PFSK-1 (cell line): ENCODE measurements at regions not wholly inside any gene's neighbourhood (a gene's known extent, or its start where the extent isn't known, plus 50 kb on each side); places are given as distances from the start of the nearest gene placed in this dataset.

ENCODE experiments used
- FOXP2 ChIP-seq: optimal IDR thresholded peaks from 2 replicates; pipeline ENCODE3; 2011; ENCODE audit warnings: borderline replicate concordance, control low read depth, inconsistent platforms; ENCODE audit not compliant: insufficient read depth; ENCODE audit errors: extremely low read length, extremely low read depth
- POLR2AphosphoS5 ChIP-seq: IDR thresholded peaks from 2 replicates; pipeline ENCODE4 v1.6.1; 2012; ENCODE audit warnings: low read depth, mild to moderate bottlenecking, control low read depth, low read length, moderate library complexity
- SIN3A ChIP-seq: IDR thresholded peaks from 2 replicates; pipeline ENCODE4 v1.6.1; 2012; ENCODE audit warnings: mild to moderate bottlenecking, low read length, moderate library complexity, borderline replicate concordance; ENCODE audit not compliant: insufficient read depth
- TAF1 ChIP-seq: IDR thresholded peaks from 2 replicates; pipeline ENCODE4 v1.6.1; 2012; ENCODE audit warnings: low read length, control low read depth, borderline replicate concordance; ENCODE audit not compliant: insufficient read depth
- TF ChIP-seq, protein P1 (sequence below), 2 experiments: IDR thresholded peaks; 2 replicates each; pipeline versions ENCODE4 v1.6.1 to v1.8.0; 2011 to 2012; ENCODE audit warnings: low read depth in 2 of 2, low read length in 2 of 2, control low read depth in 1 of 2, inconsistent platforms in 1 of 2, mild to moderate bottlenecking in 1 of 2, moderate library complexity in 1 of 2; ENCODE audit not compliant: insufficient read depth in 1 of 2

DNA sequence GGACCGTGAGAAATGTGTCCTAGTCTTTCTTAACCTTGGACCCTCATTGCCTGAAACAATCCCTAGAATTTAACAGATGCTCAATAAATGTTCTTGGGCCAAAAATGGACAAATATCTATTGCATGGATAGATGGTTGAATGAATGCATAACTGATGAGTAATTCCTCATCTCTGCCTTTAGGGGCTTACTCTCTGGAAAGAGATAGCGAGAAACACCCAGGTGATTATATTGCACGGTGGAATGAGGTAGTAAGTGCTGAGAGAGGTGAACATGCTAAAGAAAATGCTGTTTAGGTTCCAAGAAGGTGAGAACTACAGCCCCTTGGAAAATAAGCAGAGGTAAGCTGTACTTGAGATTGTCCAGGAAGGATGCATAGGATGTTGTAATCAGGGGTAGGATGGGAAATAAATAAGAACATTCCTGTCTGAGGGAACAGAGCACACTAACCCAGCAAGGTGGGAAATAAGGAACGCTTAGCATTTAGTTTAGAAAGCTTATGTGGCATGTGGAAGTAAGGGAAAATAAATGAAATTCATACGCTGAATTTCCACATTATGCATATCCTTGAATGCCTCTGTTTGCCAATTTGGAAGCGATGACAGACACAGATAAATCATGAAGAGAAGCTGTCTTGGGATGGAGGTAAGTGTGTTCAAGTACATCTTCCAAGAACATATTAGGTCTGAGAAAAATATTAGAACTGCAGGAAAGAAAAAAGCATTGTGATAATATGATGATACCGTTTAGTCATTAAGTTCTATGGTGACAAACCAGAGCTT, 426.6 kb downstream of the ARHGEF28 start:
- TF ChIP-seq TAF1 = no peak
- TF ChIP-seq SIN3A = no peak
- TF ChIP-seq POLR2AphosphoS5 = no peak
- no peak for TF ChIP-seq FOXP2
- TF ChIP-seq, protein P1, sequence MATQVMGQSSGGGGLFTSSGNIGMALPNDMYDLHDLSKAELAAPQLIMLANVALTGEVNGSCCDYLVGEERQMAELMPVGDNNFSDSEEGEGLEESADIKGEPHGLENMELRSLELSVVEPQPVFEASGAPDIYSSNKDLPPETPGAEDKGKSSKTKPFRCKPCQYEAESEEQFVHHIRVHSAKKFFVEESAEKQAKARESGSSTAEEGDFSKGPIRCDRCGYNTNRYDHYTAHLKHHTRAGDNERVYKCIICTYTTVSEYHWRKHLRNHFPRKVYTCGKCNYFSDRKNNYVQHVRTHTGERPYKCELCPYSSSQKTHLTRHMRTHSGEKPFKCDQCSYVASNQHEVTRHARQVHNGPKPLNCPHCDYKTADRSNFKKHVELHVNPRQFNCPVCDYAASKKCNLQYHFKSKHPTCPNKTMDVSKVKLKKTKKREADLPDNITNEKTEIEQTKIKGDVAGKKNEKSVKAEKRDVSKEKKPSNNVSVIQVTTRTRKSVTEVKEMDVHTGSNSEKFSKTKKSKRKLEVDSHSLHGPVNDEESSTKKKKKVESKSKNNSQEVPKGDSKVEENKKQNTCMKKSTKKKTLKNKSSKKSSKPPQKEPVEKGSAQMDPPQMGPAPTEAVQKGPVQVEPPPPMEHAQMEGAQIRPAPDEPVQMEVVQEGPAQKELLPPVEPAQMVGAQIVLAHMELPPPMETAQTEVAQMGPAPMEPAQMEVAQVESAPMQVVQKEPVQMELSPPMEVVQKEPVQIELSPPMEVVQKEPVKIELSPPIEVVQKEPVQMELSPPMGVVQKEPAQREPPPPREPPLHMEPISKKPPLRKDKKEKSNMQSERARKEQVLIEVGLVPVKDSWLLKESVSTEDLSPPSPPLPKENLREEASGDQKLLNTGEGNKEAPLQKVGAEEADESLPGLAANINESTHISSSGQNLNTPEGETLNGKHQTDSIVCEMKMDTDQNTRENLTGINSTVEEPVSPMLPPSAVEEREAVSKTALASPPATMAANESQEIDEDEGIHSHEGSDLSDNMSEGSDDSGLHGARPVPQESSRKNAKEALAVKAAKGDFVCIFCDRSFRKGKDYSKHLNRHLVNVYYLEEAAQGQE (IDR thresholded peaks at IDR 0.05; ENCODE audit: insufficient read depth in 1 of 2, low read depth in 2 of 2, low read length in 2 of 2) = no peak

DNA sequence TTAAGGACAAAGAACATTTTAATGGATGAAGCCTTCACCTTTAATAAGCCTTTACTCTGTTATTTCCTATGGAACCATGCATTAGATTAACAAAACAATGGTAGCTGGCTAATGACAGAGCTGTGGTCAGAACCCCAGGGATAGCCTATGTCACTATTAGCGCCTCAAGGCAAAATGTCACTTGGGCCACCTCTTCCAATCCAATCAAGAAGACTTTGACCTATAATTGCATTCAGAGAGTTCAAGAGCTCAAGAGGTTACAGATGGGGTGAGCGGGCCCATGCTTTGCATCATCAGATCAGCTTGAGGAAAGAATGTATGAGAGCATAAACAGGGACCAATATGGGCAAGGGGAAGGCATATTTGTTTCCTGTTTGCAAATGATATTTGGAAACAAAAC, 425.1 kb downstream of the ARHGEF28 start:
- TF ChIP-seq SIN3A (no peak), POLR2AphosphoS5 (no peak)
- TF ChIP-seq, protein P1 (IDR thresholded peaks at IDR 0.05; ENCODE audit: insufficient read depth in 1 of 2, low read depth in 2 of 2, low read length in 2 of 2) = no peak

DNA sequence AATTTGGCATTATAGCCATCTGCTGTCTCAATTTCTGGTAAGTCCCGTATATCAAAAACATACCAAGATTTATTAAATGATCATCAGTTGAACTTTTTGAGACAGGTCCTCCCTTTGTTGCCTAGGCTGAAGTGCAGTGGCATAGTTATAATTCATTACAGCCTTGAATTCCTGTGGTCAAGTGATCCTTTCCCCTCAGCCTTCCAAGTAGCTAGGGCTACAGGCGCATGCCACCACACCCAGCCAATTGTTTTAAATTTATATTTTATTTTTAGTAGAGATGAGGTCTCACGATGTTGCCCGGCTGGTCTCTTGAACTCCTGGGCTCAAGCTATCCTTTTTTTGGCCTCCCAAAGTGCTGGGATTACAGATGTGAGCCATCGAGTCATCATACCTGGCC, 418.9 kb downstream of the ARHGEF28 start:
- no peak for TF ChIP-seq SIN3A
- no peak for TF ChIP-seq FOXP2
- TF ChIP-seq, protein P1 (IDR thresholded peaks at IDR 0.05; ENCODE audit: insufficient read depth in 1 of 2, low read depth in 2 of 2, low read length in 2 of 2) = no peak
- no peak for TF ChIP-seq POLR2AphosphoS5
- TF ChIP-seq TAF1 = no peak

DNA sequence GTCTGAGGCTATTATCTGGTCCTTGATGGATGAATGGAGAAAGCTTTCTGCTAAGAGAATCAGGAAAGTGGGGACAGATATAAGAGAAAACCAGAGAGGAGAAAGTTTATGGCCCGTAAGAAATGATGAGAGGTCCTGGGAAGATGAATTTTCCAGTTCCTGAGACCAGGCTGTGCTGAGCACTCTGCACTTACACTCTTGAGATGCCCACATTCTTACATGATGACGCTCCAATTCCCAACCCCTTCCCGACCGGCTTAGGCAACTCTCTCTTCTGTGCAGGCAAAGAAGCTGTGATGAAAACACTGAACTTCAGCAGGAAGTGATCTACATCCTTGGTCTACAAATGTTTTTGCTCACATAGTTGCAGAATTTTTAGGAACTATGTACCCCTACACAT, 417.0 kb downstream of the ARHGEF28 start:
- TF ChIP-seq POLR2AphosphoS5 (no peak), FOXP2 (no peak), SIN3A (no peak), TAF1 (no peak)
- TF ChIP-seq, protein P1 (IDR thresholded peaks at IDR 0.05; ENCODE audit: insufficient read depth in 1 of 2, low read depth in 2 of 2, low read length in 2 of 2) = no peak

DNA sequence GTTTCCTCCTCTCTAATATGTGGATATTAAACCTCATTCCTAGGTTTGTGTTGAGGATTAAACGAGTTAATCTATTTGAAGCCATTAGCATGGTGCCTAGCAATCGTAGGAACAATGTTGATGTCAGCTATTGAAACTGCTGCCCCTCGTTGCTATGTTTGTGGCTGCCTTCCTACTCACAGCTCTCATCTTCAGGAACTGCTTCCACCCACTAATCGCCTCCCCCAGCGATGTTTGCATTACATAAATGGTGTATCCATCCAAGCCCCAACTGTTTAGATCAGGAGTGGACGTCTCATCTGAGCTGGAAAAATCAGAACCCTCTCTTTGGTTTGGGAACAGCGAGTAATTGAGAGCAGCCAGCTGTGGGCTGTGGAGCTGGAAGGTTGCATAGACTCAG, 416.6 kb downstream of the ARHGEF28 start:
- no peak for TF ChIP-seq SIN3A
